ENCODE measurements at regions not wholly inside any gene's neighbourhood (a gene's known extent, or its start where the extent isn't known, plus 50 kb on each side); places are given as distances from the start of the nearest gene placed in this dataset.
A peak's percentile ranks its signal among the peaks of the same experiment; 100 is the strongest.

DNA sequence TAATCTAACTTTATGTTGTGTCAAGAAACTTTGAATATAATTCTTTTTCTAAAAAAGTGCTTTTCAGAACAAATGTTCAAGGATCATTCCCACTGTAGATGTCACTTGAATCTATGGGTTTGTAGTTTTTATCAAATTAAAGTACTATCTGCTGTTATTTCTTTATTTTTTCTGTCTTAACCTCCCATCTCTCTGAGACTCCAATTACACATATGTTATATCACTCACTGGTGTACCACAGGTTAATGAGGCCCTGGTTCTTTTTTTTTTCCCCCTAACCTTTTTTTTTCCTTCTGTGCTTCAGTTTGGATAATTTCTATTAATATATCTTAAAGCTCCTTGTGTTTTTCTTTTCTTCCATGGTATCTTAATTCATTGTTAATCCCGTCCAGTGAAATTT, 279.9 kb upstream of the RGS6 start:
- no peak for DNase-seq
- Histone ChIP-seq H3K27ac (peak overlapping the region; percentile 58), H3K4me3 (ENCODE audit: low read depth, low read length) (no peak overlapping the region), H3K36me3 (replicated peaks) (peaks cover 3% of the 10 kb centered on the region), H3K27me3 (replicated peaks) (no peaks in the 10 kb centered on the region)
- in situ Hi-C loops (cut with HindIII; ENCODE audit: low pct_ligation_motif_present, low sequenced_read_pairs): no loop called here
- TF ChIP-seq, protein P1, sequence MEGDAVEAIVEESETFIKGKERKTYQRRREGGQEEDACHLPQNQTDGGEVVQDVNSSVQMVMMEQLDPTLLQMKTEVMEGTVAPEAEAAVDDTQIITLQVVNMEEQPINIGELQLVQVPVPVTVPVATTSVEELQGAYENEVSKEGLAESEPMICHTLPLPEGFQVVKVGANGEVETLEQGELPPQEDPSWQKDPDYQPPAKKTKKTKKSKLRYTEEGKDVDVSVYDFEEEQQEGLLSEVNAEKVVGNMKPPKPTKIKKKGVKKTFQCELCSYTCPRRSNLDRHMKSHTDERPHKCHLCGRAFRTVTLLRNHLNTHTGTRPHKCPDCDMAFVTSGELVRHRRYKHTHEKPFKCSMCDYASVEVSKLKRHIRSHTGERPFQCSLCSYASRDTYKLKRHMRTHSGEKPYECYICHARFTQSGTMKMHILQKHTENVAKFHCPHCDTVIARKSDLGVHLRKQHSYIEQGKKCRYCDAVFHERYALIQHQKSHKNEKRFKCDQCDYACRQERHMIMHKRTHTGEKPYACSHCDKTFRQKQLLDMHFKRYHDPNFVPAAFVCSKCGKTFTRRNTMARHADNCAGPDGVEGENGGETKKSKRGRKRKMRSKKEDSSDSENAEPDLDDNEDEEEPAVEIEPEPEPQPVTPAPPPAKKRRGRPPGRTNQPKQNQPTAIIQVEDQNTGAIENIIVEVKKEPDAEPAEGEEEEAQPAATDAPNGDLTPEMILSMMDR (IDR thresholded peaks at IDR 0.05; ENCODE audit: low read depth, low read length, missing control alignments): no peak

DNA sequence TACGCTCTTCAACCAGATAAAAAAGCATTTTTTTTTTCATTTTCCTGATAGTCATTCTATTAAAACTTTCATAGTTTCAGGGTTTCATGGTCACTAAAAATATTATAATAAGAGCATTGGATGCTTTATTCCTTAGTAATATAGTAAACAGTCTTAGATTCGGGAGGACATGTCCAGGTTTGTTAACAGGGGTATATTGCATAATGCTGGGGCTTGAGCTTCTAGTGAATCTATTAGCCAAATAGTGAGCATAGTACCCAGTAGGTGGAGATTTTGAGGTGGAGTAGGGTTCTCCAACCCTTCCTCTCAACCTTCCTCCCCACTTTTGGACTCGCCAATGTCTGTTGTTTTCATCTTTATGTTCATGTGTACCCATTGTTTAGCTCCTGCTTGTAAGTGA, 277.4 kb upstream of the RGS6 start:
- H3K4me3 ChIP-seq (ENCODE audit: low read depth, low read length): no peak overlapping the region
- no peak for DNase-seq
- in situ Hi-C loops (cut with HindIII; ENCODE audit: low pct_ligation_motif_present, low sequenced_read_pairs): no loop called here
- TF ChIP-seq, protein P1 (IDR thresholded peaks at IDR 0.05; ENCODE audit: low read depth, low read length, missing control alignments): no peak
- no peaks in the 10 kb centered on the region for H3K27me3 ChIP-seq (replicated peaks)
- no peak overlapping the region for H3K27ac ChIP-seq
- H3K36me3 ChIP-seq (replicated peaks): peaks cover 3% of the 10 kb centered on the region

DNA sequence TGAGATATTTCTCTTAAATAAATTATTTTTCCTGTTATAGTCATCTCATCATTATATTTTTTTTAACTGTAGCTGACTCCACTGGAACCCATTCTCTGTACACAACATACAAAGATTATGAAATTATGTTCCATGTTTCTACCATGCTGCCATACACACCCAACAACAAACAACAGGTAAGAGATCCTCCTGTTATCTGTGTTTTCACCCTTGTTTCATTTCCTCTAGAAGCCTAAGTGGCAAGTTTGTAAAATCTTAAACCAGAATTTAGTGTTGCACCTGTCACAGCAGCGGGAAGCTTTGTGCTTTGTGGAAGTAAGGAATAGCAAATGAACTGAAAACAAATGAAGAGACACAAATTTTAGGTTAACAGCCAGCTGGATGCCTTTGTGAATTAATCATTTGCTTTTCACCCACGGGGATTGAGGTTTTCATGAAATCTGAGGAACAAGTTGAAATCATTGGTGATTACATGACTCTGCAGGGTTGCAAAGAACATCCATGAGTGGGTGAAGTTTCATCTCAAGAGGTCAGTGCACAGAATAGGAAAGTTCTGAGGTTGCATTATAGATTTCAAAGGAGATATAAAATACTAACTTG, 273.9 kb upstream of the RGS6 start:
- DNase-seq: peak; percentile 24
- TF ChIP-seq, protein P1 (IDR thresholded peaks at IDR 0.05; ENCODE audit: low read depth, low read length, missing control alignments): no peak
- H3K27me3 ChIP-seq (replicated peaks): no peaks in the 10 kb centered on the region
- in situ Hi-C loops (cut with HindIII; ENCODE audit: low pct_ligation_motif_present, low sequenced_read_pairs): no loop called here
- H3K27ac ChIP-seq: peak overlapping the region; percentile 62
- peaks cover 4% of the 10 kb centered on the region for H3K36me3 ChIP-seq (replicated peaks)
- no peak overlapping the region for H3K4me3 ChIP-seq (ENCODE audit: low read depth, low read length)

DNA sequence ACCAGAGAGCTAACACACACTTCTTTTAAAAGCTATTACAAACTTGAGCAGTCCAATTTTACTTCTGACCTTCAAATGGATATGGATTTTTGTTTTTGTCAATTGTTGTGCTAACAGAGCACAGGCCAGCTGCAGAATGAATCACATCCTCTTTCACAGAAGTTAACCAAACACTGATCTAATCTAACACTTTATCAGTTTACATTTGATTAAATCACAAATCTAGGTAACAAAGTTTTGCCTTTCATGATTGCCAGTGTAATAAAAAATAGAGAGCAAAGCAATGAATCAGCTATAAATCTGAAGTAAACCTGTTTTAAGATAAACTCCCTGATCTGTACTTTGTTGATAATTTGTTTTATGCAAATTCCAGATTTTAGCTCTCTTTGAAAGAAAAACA, 273.1 kb upstream of the RGS6 start:
- Histone ChIP-seq H3K27me3 (replicated peaks) (no peaks in the 10 kb centered on the region), H3K4me3 (ENCODE audit: low read depth, low read length) (no peak overlapping the region), H3K27ac (peak overlapping the region; percentile 62), H3K36me3 (replicated peaks) (peaks cover 4% of the 10 kb centered on the region)
- peak; percentile 33 for DNase-seq
- TF ChIP-seq, protein P1 (IDR thresholded peaks at IDR 0.05; ENCODE audit: low read depth, low read length, missing control alignments): no peak
- in situ Hi-C loops (cut with HindIII; ENCODE audit: low pct_ligation_motif_present, low sequenced_read_pairs): no loop called here

DNA sequence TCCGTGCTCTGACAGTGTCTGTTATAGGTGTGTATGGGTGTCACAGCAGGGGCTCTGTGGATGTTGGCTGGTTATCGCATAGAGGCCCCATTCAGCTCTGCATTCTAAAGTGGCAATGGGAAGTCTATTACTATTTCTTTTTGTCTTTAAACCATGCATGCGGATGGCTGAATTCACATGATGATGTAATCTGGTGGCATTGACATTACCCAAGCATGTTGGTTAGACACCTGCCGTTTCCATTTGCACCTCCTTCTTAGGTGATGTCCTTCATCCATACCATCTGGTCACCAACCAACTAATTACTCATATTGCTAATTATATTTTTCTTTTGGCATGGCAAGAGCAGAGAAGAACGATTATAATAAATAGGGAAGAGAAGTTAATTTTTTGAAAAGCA, 270.8 kb upstream of the RGS6 start:
- Histone ChIP-seq H3K27me3 (replicated peaks) (no peaks in the 10 kb centered on the region), H3K27ac (no peak overlapping the region), H3K36me3 (replicated peaks) (peaks cover 4% of the 10 kb centered on the region), H3K4me3 (ENCODE audit: low read depth, low read length) (no peak overlapping the region)
- TF ChIP-seq, protein P1 (IDR thresholded peaks at IDR 0.05; ENCODE audit: low read depth, low read length, missing control alignments): no peak
- in situ Hi-C loops (cut with HindIII; ENCODE audit: low pct_ligation_motif_present, low sequenced_read_pairs): no loop called here
- DNase-seq: no peak

DNA sequence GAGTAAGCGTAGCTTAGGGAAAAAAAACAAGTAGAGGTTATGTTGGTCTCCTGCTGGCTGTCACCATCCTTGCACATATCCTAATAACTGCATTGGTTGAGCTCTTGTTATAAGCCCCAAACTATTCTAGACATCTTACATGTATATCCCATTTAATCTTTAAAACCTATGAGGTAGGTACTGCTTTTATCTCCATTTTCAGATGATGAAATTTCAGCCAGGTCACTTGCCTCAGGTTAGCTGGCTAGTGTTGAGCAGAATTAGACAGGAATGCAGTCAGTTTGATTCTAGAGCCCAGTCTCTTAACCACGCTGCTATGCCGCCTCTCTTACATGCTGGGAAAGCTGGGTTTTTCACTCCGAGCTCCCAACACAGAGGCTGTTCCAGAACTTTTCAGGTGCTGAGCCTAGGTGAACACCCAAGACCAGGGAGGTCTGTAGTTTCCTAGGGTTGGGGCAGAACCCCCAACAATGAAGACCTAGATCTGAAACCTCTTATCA, 269.9 kb upstream of the RGS6 start:
- in situ Hi-C loops (cut with HindIII; ENCODE audit: low pct_ligation_motif_present, low sequenced_read_pairs): no loop called here
- TF ChIP-seq, protein P1 (IDR thresholded peaks at IDR 0.05; ENCODE audit: low read depth, low read length, missing control alignments): no peak
- DNase-seq: no peak
- H3K27ac ChIP-seq: no peak overlapping the region
- H3K27me3 ChIP-seq (replicated peaks): no peaks in the 10 kb centered on the region
- no peak overlapping the region for H3K4me3 ChIP-seq (ENCODE audit: low read depth, low read length)
- peaks cover 4% of the 10 kb centered on the region for H3K36me3 ChIP-seq (replicated peaks)

All from brain microvascular endothelial cell (primary cell).